GM21515 (cell line): ENCODE measurements at regions not wholly inside any gene's neighbourhood (a gene's known extent, or its start where the extent isn't known, plus 50 kb on each side); places are given as distances from the start of the nearest gene placed in this dataset.

ENCODE experiments used
- ATAC-seq: cut with Tn5 transposase; IDR thresholded peaks from one replicate; pipeline ENCODE4 v1.9.1; 2021; ENCODE audit not compliant: unreplicated experiment

DNA sequence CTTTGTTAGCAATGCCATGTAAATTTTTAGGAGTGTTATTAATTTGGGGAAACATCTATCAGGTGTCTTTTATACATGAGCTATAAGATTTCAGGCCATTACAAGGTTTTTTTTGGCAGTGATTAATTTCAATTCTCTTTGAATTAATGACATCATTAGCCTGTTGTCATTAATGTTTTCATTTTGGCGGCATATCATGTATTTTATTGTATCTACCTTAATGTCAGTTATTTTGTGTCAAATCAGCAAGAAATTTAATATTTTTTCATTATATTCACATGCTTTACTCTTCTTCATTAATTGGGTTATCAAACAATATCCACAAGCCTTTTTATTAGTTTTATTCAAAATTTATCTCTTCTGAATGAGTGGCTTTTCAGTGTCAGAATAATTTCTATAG is 153.0 kb upstream of the CAND1 start:
- no peak for ATAC-seq

DNA sequence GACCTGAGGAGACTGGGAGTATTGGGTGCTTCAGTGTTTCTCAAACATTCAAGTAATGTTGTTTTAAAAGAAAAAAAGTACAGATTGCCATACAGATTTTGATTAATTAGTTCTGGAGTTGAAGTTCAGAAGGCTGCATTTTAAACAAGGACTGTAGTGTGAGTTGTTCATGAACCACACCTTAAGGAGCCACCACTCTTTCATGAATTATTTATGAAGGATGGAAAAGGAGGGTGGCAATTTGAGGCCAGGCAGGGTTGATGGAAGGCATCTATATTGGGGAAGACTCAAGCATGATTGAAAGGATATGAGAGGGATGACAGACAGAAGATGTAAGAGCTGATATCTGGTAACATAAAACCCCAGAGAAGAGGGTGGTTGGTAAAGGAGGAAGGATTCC is 146.6 kb upstream of the CAND1 start:
- no peak for ATAC-seq

- ATAC-seq = no peak
Measured at GRCh38 chr12:67137256-67137655, 131.9 kb upstream of the CAND1 start.

- no peak for ATAC-seq
Measured at GRCh38 chr12:67141296-67142018, 127.7 kb upstream of the CAND1 start.

- ATAC-seq = no peak
Measured at GRCh38 chr12:67145692-67146091, 123.5 kb upstream of the CAND1 start.

- ATAC-seq = no peak
Measured at GRCh38 chr12:67147030-67147429, 122.1 kb upstream of the CAND1 start.

DNA sequence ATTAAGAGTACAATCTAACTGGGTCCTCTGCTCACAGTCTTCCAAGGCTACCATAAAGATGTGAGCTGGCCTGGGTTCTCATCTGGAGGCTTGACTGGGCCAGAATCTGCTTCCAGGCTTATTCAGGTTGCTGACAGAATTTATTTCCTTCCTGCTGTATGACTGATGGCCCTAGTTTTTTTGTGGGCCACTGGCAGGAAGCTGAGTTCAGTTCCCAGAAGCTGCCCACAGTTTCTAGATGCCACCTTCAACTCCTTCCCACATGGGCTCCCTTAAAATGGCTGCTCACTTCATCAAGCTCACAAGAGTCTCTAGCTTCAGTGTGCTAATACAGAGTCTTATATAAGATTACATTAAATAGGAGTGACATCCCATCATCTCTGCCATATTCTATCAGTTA is 121.7 kb upstream of the CAND1 start:
- no peak for ATAC-seq

DNA sequence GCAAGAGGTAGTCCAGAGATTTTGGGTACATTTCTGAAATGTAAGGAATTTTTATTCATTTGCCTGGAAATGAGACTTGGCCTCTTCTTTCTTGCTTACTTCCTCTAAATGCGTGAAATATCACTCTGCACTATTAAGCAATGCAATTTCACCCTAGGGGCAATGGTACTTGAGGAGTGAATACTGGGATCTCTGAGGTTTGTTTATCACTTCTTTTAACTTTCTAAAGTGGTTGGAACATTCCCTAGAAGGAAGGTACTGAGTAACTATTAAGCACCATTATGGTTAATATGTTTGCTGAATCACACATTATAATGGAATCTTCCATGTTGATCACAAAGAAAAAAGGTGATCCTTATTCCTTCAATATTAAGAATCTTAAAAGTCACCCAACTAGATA is 120.9 kb upstream of the CAND1 start:
- no peak for ATAC-seq

GRCh38 chr12:67151886-67152285 is 117.3 kb upstream of the CAND1 start:
- no peak for ATAC-seq

DNA sequence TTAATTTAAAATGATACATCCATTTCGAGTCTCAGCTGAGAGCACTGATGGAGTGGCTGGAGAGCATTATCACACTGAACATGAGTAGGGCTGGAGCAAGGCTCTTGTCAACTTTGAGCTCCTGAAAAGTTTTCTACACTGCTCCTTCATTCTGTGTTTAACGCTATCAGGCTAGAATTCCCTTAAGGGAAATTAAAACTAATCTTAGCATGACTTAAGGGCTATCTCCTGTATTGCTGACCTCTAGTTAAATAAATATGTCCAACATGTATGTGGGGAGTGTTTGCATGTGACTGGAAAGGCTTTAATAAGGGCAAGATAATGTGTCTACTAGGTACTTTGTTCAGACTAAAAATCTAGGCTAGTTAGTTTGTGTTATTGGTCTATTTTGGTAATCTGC is 116.7 kb upstream of the CAND1 start:
- ATAC-seq = no peak

- no peak for ATAC-seq
Measured at GRCh38 chr12:67154901-67155300, 114.3 kb upstream of the CAND1 start.

- ATAC-seq = no peak
Measured at GRCh38 chr12:67155863-67156262, 113.3 kb upstream of the CAND1 start.

DNA sequence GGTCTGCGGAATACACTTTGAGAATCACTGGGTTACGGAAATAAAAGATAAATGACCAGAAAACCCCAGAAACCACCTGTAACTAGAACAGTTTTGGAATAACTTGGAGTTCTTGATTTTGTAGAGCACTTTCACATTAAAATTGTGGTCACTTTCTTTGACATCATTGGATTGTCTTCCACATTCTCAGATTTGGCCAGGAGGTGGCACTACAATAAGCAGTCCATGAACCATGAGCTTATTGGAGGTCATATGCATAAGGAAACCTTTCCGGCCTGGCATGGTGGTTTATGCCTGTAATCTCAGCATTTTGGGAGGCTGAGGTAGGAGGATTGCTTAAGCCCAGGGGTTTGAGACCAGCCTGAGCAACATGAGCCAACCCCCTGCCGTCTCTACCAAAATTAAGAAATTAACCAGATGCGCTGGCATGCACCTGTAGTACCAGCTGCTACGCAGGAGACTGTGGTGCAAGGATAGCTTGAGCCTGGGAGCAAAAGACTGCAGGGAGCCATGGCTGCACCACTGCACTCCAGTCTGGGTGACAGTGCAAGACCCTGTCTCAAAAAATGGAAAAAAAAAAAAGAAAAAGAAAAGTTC is 107.7 kb upstream of the CAND1 start:
- no peak for ATAC-seq

GRCh38 chr12:67173258-67173657 is 95.9 kb upstream of the CAND1 start:
- ATAC-seq = no peak

GRCh38 chr12:67182551-67182950 is 86.6 kb upstream of the CAND1 start:
- no peak for ATAC-seq

DNA sequence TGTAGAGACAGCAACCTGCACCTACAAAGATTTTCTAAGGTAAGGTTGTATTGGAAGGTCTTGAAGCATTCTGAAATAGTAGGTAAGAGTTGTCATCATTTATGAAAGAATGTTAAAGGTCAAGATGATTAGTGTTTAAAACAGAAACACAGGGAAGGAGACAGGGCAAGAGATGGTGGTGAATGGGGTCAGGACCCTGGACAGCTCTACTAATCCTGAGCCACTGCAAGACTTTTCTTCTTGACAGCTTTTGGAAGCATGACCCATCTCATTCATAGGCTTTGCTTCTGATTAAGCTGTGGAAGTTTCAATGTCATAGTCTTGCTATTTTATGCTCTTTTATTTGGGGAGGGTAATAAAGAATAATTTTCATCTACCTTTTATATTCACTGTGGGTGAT is 75.5 kb upstream of the CAND1 start:
- no peak for ATAC-seq

DNA sequence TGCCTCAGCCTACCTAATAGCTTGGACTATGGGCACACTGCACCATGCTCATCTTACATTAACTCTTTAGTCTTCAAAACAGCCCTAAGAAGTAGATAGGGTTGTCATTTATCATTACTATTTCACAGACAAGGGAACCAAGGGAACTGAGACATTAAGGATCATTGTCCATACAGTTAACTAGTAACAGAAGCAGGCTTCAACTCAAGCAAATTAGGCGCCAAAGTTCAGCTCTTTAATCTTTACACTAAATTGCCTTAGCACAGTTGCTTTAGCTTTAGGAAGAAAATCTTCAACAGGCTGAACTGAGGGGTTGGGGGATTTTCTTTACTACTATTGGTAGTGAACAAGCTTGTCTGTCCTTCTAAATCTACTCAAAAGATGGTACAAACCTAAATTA is 68.8 kb upstream of the CAND1 start:
- ATAC-seq = no peak

DNA sequence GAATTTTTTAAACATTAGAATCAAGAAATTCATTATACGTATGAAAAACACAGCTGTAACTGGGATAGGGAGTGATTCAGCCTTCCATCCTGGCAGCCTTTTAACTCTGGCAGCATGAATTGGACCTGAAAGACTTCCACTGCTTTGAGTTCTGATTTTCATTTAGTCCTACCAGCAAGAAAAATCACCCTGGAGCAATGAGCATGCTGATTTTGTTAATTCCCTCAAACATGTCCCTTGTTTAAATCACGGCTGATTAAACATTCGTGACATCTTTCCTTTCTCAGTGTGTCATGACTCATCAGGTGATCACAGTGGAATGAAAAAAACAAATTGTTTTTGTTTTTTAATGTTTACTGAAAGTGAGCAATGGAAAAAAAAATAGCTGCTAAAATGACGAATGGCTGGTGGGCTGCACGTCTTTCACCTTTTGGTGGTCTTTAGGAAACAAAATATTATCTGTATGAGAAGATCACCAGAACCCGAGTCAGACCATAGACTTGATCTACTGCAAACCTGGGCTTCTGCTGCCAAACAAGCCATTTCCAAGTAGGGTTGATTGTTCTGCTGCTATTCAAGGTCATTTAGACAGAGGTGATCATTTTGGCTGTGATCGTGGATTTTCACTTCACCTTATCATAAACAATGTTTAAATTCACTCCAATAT is 67.0 kb upstream of the CAND1 start:
- ATAC-seq = peak; percentile 40

GRCh38 chr12:67202678-67203012 is 66.5 kb upstream of the CAND1 start:
- peak; percentile 97 for ATAC-seq

DNA sequence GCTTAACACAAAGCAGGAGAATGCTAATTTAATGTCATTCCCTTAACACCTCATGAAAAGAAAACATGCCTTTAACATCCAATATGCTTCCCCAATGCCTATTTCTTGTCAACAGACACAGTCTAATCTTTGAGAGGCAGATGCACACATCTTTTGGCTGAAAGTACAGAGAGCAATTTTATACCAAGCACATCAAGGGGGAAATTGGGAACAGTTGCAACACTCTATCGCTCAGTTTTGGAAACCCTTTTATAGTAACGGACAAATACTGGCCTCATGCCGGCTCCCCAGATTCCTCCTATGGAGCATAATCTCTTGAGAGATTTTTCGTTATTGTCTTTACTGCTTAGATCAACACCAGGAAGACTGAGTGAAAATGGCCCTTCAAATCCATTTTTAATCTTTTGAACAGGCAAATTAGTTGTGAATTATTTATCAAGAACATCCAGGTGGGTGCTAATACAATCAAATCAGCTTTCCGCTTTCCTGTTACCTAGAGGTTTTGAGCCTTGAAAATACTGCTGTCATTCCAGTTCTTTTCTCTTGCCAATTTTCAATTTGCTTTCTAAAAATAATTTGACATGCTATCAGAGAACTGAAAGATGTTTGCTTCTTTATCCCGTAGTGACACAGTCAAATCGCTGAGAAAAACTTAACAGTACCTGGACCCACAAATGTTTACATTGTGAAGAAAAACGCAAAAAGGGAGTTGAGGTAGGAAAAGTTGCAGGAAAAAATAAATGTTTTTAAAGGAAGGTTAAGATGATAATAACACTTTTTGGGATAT is 60.7 kb upstream of the CAND1 start:
- ATAC-seq = no peak

- ATAC-seq = no peak
Measured at GRCh38 chr12:67211029-67211428, 58.1 kb upstream of the CAND1 start.

DNA sequence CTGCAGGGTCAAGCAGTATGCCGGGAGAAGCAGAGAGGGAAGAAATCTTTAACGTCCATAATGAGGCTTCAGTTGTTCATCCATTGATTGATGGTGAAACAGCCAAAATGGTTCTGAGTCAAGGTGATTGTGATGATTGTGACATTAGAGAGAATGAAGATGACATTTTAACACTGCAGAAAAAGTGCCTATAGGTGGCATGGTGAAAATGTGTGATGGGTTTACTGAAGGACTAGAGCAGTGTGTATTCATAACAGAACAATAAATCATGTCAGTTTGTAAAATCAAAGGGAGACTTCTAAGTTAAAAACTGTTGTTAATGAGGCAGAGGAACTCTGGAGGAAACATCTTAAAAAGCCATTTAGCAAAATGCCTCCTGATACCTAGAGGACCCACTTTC is 57.7 kb upstream of the CAND1 start:
- ATAC-seq = no peak
